AG09309 (cell line): ENCODE measurements at regions not wholly inside any gene's neighbourhood (a gene's known extent, or its start where the extent isn't known, plus 50 kb on each side); places are given as distances from the start of the nearest gene placed in this dataset.
"Not testable (repeated sequence)": the region's sequence is repeated elsewhere in the genome, so short reads cannot be mapped to it uniquely, and the experiment has no call there.

Source experiments
- DNase-seq: peaks from one replicate; pipeline ENCODE4 v3.0.0-alpha.2; 2010; ENCODE audit warnings: low read depth
- H3K4me3 ChIP-seq: 2 replicates; pipeline ENCODE4 v1.5.1; 2011; ENCODE audit warnings: mild to moderate bottlenecking, low read depth, low read length, moderate library complexity; ENCODE audit not compliant: control insufficient read depth
- TF ChIP-seq, protein P1 (sequence below): IDR thresholded peaks from 2 replicates; pipeline ENCODE4 v1.5.1; 2011; ENCODE audit warnings: mild to moderate bottlenecking, low read depth, low read length, inconsistent platforms; ENCODE audit not compliant: insufficient read depth, control insufficient read depth; ENCODE audit errors: missing control alignments

DNA sequence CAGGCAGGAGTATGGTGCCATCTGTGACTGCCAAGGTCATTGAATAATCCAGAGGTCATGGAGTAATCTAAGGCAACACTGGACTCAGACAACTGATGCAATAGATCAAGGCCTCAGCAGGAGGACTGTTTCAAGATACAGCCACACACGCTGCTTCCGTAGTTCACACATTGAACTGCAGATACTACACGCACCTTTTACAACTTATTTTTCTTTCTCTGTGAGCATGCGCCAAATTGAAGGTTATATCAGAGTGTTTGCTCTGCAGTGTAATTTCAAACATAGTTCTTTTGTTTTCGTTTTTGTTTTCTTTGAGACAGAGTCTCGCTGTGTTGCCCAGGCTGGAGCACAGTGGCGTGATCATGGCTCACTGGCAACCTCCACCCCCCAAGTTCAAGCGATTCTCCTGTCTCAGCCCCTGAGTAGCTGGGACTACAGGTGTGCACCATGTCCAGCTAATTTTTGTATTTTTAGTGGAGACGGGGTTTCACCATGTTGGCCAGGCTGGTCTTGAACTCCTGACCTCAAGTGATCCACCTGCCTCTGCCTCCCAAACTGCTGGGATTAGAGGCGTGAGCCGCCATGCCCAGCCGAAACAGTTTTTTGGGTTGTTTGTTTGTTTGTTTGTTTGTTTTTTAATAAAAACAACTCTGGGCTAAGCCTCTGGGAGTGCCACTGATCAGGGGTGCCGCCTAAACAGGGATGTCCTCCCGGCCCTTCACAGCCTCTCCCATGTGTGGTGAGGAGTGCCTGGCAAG lies 96.6 kb upstream of the NAA20 start:
- TF ChIP-seq, protein P1, sequence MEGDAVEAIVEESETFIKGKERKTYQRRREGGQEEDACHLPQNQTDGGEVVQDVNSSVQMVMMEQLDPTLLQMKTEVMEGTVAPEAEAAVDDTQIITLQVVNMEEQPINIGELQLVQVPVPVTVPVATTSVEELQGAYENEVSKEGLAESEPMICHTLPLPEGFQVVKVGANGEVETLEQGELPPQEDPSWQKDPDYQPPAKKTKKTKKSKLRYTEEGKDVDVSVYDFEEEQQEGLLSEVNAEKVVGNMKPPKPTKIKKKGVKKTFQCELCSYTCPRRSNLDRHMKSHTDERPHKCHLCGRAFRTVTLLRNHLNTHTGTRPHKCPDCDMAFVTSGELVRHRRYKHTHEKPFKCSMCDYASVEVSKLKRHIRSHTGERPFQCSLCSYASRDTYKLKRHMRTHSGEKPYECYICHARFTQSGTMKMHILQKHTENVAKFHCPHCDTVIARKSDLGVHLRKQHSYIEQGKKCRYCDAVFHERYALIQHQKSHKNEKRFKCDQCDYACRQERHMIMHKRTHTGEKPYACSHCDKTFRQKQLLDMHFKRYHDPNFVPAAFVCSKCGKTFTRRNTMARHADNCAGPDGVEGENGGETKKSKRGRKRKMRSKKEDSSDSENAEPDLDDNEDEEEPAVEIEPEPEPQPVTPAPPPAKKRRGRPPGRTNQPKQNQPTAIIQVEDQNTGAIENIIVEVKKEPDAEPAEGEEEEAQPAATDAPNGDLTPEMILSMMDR: no peak
- H3K4me3 ChIP-seq: no peak overlapping the region
- DNase-seq: no peak

DNA sequence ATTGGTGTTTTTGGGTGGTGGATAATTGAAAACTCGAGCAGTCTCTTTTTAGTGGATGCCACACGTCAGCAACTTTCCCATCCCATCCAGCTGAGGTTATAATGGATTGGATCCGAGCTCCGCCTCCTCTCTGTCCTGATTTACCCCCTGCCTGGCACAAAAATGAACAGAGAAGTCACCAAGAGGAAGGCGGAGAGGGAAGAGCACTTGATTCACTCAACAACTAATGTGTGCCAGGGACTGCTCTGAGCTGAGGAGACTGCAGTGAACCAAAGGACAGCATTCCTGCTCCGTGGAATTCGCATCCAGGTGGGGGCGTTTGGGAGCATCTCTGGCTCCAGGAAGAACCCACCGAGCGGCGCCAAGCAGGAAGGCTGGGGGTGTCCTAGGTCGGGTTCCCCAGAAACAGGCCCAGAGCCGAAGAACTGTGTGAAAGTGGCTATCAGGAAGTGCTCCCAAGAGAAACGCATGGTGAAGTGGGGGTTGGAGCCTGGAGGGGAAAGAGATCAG lies 95.8 kb upstream of the NAA20 start:
- no peak overlapping the region for H3K4me3 ChIP-seq
- no peak for DNase-seq
- TF ChIP-seq, protein P1: no peak

DNA sequence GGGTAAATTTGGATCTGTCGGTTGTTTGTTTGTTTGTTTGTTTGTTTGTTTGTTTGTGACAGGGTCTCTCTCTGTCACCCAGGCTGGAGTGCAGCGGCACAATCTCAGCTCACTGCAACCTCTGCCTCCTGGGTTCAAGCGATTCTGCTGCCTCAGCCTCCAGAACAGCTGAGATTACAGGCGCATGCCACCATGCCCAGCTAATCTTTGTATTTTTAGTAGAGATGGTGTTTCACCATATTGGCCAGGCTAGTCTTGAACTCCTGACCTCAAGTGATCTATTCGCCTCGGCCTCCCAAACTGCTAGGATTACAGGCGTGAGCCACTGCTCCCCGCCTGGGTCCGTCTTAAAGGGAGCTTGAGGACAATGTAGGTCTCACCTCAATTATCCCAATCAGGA lies 95.3 kb upstream of the NAA20 start:
- not testable (repeated sequence) for H3K4me3 ChIP-seq, DNase-seq

DNA sequence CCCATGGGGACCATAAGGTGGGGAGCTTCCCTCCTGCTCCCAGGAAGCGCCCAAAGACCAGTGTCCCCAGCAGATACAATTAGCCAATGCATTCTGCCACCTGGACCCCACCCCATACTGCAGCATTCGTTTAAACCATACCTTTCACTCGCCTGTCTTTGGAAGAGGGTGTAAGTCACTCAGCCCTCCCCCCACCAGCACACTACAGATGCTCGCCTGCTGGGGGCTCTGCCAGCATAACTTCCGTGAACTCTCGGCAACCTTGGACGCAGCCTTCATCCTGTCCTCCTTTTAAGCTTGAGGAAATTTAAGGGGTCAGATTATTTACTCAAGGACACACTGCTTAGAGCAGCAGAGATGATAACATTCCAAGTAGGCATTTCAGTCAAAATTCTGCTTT lies 94.4 kb upstream of the NAA20 start:
- no peak for DNase-seq
- H3K4me3 ChIP-seq: no peak overlapping the region
- TF ChIP-seq, protein P1: no peak

DNA sequence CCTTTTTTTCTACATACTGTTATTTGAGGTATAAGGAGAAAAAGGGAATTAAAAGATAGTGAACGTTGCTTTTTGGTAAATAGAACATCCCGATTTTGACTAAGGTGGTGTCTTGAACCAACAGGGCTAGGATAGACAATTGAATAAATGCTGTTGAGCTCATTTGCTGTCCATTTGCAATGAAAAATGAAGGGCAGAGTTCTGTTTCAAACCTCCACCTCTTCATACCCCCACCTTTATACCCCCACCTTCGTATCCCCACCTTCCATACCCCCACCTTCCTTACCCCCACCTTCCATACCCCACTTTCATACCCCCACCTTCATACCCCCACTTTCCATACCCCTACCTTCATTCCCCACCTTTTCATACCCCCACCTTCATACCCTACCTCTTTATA lies 93.4 kb upstream of the NAA20 start:
- DNase-seq: no peak
- H3K4me3 ChIP-seq: no peak overlapping the region
- TF ChIP-seq, protein P1: no peak

DNA sequence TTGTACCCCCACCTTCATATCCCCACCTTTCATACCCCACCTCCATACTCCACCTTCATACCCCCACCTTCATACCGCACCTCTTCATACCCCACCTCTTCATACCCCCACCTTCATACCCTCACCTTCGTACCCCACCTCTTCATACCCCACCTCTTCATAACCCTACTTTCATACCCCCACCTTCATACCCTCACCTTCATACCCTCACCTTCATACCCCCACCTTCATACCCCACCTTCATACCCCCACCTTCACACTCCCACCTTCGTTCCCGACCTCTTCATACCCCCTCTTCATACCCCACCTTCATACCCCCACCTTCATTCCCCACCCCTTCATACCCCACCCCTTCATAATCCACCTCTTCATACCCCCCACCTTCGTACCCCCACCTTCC lies 92.9 kb upstream of the NAA20 start:
- DNase-seq: no peak
- H3K4me3 ChIP-seq: no peak overlapping the region
- TF ChIP-seq, protein P1: no peak

DNA sequence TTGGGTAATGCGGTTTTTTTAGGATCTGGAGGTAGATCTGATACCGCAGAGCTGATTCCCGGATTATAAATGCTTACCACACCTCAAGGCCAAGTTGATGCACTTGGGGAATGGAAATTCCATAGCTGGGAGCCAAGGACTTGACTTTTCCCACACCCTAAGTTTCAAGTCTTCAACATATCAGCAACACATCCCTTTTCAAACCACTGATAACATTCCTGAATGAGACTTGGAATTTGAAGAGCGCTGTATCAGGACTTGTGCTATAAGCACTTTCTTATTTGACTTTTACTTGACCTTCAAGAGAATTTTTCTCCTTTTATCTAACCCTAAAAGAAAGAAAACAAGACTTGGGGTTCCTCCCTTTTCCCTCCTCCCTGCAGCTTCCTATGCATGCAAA lies 90.6 kb upstream of the NAA20 start:
- DNase-seq: no peak
- H3K4me3 ChIP-seq: no peak overlapping the region
- TF ChIP-seq, protein P1: no peak
